ENCODE measurements at regions not wholly inside any gene's neighbourhood (a gene's known extent, or its start where the extent isn't known, plus 50 kb on each side); places are given as distances from the start of the nearest gene placed in this dataset.

DNA sequence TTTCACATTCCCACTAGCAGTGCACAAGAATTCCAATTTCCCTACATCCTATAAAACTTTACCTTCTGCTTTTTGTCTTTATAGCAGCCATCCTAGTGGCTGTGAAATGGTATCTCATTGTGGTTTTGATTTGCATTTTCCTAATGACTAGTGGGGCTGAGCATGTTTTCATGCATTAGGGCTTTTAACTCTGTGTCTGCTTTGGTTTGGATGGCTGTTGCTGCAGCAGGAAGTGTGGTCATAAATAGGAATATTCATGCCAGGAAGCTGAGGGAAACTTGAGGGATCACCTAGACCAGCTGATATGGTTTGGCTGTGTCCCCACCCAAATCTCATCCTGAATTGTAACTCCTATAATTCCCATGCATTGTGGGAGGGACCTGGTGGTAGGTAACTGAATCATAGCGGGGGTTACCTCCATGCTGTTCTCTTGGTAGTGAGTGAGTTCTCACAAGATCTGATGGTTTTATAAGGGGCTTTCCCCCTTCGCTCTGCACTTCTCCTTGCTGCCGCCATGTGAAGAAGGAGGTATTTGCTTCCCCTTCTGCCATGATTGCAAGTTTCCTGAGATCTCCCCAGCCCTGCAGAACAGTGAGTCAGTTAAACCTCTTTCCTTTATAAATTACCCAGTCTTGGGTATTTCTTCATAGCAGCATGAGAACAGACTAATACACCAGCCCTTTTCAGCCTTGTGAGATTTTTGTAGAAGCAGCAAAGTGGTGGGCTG lies 181.8 kb upstream of the PITRM1 start:
- Mint-ChIP-seq H3K27ac (no peak overlapping the region), H3K4me1 (no peaks in the 10 kb centered on the region), H3K36me3 (ENCODE audit: low read depth) (no peaks in the 10 kb centered on the region), H3K4me3 (no peak overlapping the region), H3K27me3 (peaks cover 26% of the 10 kb centered on the region), H3K9me3 (peaks cover 5% of the 10 kb centered on the region)
- no peak for DNase-seq
- POLR2A ChIA-PET, result no interaction called here
- CTCF ChIA-PET, result no interaction called here

- Mint-ChIP-seq H3K27me3 (peaks cover 26% of the 10 kb centered on the region), H3K36me3 (ENCODE audit: low read depth) (no peaks in the 10 kb centered on the region), H3K4me3 (no peak overlapping the region), H3K4me1 (no peaks in the 10 kb centered on the region), H3K27ac (no peak overlapping the region), H3K9me3 (peaks cover under 1% of the 10 kb centered on the region)
- DNase-seq, result no peak
- ChIA-PET CTCF (no interaction called here), POLR2A (no interaction called here)
Measured at GRCh38 chr10:3353235-3353634, 180.7 kb upstream of the PITRM1 start.

DNA sequence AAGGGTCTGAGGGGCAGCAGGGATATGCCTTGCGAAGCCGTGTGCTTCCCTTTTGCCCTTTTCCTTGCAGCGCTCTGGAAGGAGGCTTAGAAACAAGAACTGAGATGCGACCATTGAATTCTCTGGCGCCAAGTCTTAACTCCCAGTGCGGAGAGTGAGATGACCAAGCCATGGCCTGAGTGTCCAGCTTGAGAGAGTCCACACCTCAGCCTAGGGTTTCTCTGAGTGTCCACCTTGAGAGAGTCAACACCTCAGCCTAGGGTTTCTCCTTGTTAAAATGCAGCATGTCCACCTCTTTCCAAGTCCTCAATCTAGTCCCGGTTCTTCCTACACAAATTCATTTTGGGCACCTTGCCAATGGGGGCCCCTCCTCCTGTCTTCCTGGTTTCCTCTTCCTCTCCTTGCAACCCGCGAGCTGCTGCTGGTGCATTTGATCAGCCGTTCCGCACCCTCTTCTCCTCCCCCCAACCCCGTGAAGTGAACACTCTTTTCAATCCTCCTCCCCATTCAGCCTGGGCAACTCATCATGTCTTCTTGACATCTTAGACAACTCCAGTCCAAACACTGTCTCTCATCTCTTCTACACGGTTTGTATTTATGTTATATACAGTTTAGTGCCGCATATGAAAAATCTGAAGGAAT lies 178.2 kb upstream of the PITRM1 start:
- Mint-ChIP-seq H3K27me3 (peaks cover 34% of the 10 kb centered on the region), H3K27ac (no peak overlapping the region), H3K36me3 (ENCODE audit: low read depth) (no peaks in the 10 kb centered on the region), H3K4me1 (no peaks in the 10 kb centered on the region), H3K9me3 (no peaks in the 10 kb centered on the region), H3K4me3 (no peak overlapping the region)
- ChIA-PET CTCF (interaction anchor here (0.6 to 0.8 kb wide), 2 partner anchors 105 to 770 kb away, joined by 3 to 4 read pairs; no protein-coding TSS in a partner anchor), POLR2A (interaction anchor here (0.8 kb wide), 1 partner anchor 11 kb away, joined by 3 read pairs; no protein-coding TSS in a partner anchor)
- no peak for DNase-seq

DNA sequence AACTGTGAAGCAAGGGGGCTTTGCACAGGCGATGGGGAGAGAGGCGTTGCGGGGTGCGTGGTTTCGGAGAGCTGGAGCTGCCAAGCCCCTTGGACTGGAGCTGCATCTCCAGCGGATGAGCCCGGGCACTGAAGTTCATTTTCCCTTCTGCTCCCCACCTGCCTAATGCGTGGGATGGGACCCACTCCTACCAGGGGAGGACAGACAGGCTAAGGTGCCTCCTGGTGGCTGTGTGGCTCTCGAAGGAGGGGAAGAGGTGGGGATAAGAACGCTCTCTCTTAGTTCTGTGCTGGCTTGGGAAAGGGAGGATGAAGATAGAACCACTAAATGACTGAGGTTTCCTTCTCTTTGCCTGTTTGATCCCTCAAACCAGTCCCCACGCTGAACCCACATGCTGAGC lies 177.6 kb upstream of the PITRM1 start:
- CTCF ChIA-PET, result interaction anchor here (0.6 to 0.8 kb wide), 2 partner anchors 105 to 770 kb away, joined by 3 to 4 read pairs; no protein-coding TSS in a partner anchor
- H3K4me1 Mint-ChIP-seq, result no peaks in the 10 kb centered on the region
- H3K27me3 Mint-ChIP-seq, result peaks cover 37% of the 10 kb centered on the region
- H3K4me3 Mint-ChIP-seq, result no peak overlapping the region
- no peak for DNase-seq
- H3K9me3 Mint-ChIP-seq, result no peaks in the 10 kb centered on the region
- H3K27ac Mint-ChIP-seq, result no peak overlapping the region
- H3K36me3 Mint-ChIP-seq (ENCODE audit: low read depth), result no peaks in the 10 kb centered on the region
- POLR2A ChIA-PET, result no interaction called here

- ChIA-PET POLR2A (no interaction called here), CTCF (no interaction called here)
- DNase-seq, result no peak
- Mint-ChIP-seq H3K27me3 (peaks cover 36% of the 10 kb centered on the region), H3K9me3 (no peaks in the 10 kb centered on the region), H3K27ac (no peak overlapping the region), H3K36me3 (ENCODE audit: low read depth) (no peaks in the 10 kb centered on the region), H3K4me3 (no peak overlapping the region), H3K4me1 (no peaks in the 10 kb centered on the region)
Measured at GRCh38 chr10:3348564-3348963, 176.0 kb upstream of the PITRM1 start.

- no peak overlapping the region for H3K27ac Mint-ChIP-seq
- H3K4me3 Mint-ChIP-seq, result no peak overlapping the region
- no peak for DNase-seq
- peaks cover 34% of the 10 kb centered on the region for H3K27me3 Mint-ChIP-seq
- no peaks in the 10 kb centered on the region for H3K36me3 Mint-ChIP-seq (ENCODE audit: low read depth)
- H3K4me1 Mint-ChIP-seq, result no peaks in the 10 kb centered on the region
- H3K9me3 Mint-ChIP-seq, result no peaks in the 10 kb centered on the region
- ChIA-PET POLR2A (no interaction called here), CTCF (no interaction called here)
Measured at GRCh38 chr10:3347413-3348182, 175.0 kb upstream of the PITRM1 start.

GRCh38 chr10:3346851-3347250 lies 174.3 kb upstream of the PITRM1 start:
- Mint-ChIP-seq H3K27ac (no peak overlapping the region), H3K27me3 (peaks cover 34% of the 10 kb centered on the region), H3K9me3 (no peaks in the 10 kb centered on the region), H3K36me3 (ENCODE audit: low read depth) (no peaks in the 10 kb centered on the region), H3K4me3 (no peak overlapping the region), H3K4me1 (no peaks in the 10 kb centered on the region)
- CTCF ChIA-PET, result no interaction called here
- DNase-seq, result no peak
- POLR2A ChIA-PET, result no interaction called here

DNA sequence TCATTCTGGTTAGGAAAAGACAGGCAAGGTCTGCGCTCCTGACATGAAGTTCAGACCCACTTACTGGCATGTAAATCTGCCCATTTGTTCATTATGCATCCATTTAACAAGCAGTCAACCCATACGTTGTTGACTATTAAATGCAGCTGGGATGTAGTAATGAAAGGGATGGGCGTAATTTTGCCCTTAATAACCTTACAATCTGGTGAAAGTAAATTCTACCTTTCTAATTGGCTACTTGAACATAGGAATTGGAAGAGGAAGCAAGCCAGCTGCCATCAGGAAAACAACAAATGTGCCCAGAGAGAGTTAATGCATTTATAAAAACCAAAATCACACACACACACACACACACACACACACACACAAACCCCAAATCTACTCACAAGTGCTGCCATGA lies 170.2 kb upstream of the PITRM1 start:
- no peaks in the 10 kb centered on the region for H3K36me3 Mint-ChIP-seq (ENCODE audit: low read depth)
- H3K4me3 Mint-ChIP-seq, result no peak overlapping the region
- H3K27ac Mint-ChIP-seq, result no peak overlapping the region
- ChIA-PET POLR2A (no interaction called here), CTCF (no interaction called here)
- peaks cover 21% of the 10 kb centered on the region for H3K27me3 Mint-ChIP-seq
- H3K4me1 Mint-ChIP-seq, result peaks cover 6% of the 10 kb centered on the region
- DNase-seq, result no peak
- H3K9me3 Mint-ChIP-seq, result no peaks in the 10 kb centered on the region

DNA sequence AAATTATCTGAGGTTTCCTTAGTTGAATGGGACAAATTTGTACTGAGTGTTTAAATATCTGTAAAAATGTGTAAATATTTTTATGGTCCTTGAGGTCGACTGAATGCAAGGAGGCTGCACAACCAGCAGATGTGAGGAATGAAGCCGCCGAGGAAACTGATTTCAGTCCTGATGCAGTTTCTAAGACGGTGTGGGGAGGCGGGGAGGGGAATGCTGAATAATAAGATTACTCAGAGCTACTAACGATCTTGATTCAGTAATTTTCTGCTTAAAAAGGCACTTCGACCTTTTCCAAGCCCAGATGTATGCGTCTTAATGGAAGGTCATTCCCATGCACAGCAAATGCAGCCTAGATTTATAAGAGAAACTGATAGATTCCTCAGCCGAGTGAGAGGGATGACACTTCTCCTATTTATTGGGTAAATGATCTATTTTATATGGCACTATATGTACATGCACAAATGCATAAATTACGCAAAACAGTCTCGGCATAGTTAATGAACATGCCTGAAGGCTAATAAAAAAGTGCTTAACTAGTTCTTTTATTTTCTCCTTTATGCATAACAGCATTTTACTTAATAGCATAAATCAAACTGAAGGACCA lies 167.6 kb upstream of the PITRM1 start:
- Mint-ChIP-seq H3K9me3 (no peaks in the 10 kb centered on the region), H3K36me3 (ENCODE audit: low read depth) (no peaks in the 10 kb centered on the region), H3K4me1 (peaks cover 6% of the 10 kb centered on the region), H3K27ac (no peak overlapping the region), H3K4me3 (no peak overlapping the region), H3K27me3 (peaks cover 12% of the 10 kb centered on the region)
- CTCF ChIA-PET, result no interaction called here
- DNase-seq, result no peak
- POLR2A ChIA-PET, result no interaction called here

DNA sequence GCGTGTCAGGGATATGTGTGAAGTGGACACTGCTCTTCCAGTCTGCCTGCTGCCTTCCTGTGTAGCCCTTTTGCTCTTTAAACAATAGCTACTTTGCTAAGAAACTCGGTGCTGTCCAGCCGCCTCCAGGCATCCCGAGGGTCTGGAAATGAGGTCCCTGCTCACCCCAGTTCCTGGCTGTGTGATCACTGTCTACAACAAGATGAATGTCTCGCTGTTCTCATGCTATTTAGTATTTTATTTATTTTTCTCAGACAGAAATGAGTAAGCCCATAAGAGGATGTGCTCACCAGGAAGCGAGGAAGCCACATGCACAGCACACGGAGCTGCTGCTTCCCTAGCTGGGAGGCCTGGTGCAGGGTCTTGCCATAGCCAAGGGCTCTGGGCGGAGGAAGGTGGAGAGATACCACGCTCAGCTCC lies 167.0 kb upstream of the PITRM1 start:
- ChIA-PET POLR2A (no interaction called here), CTCF (no interaction called here)
- Mint-ChIP-seq H3K27ac (no peak overlapping the region), H3K27me3 (peaks cover 9% of the 10 kb centered on the region), H3K4me3 (no peak overlapping the region), H3K36me3 (ENCODE audit: low read depth) (no peaks in the 10 kb centered on the region), H3K9me3 (no peaks in the 10 kb centered on the region), H3K4me1 (peaks cover 6% of the 10 kb centered on the region)
- DNase-seq, result no peak

- ChIA-PET POLR2A (no interaction called here), CTCF (no interaction called here)
- peaks cover 6% of the 10 kb centered on the region for H3K4me1 Mint-ChIP-seq
Measured at GRCh38 chr10:3339121-3339520, 166.5 kb upstream of the PITRM1 start.

GRCh38 chr10:3337741-3338140 lies 165.2 kb upstream of the PITRM1 start:
- H3K27me3 Mint-ChIP-seq, result peaks cover 8% of the 10 kb centered on the region
- no peaks in the 10 kb centered on the region for H3K9me3 Mint-ChIP-seq
- no peak for DNase-seq
- no peak overlapping the region for H3K4me3 Mint-ChIP-seq
- ChIA-PET CTCF (no interaction called here), POLR2A (no interaction called here)
- peaks cover 6% of the 10 kb centered on the region for H3K4me1 Mint-ChIP-seq
- no peak overlapping the region for H3K27ac Mint-ChIP-seq
- H3K36me3 Mint-ChIP-seq (ENCODE audit: low read depth), result no peaks in the 10 kb centered on the region

More at GRCh38 chr10:3339121-3339520, 166.5 kb upstream of the PITRM1 start:
- Mint-ChIP-seq H3K9me3 (no peaks in the 10 kb centered on the region), H3K27me3 (peaks cover 9% of the 10 kb centered on the region), H3K27ac (no peak overlapping the region), H3K4me3 (no peak overlapping the region), H3K36me3 (ENCODE audit: low read depth) (no peaks in the 10 kb centered on the region)
- no peak for DNase-seq

GRCh38 chr10:3336673-3337293 lies 164.2 kb upstream of the PITRM1 start:
- Mint-ChIP-seq H3K27ac (no peak overlapping the region), H3K4me1 (peaks cover 6% of the 10 kb centered on the region), H3K9me3 (no peaks in the 10 kb centered on the region), H3K4me3 (no peak overlapping the region), H3K27me3 (peaks cover 5% of the 10 kb centered on the region), H3K36me3 (ENCODE audit: low read depth) (no peaks in the 10 kb centered on the region)
- ChIA-PET POLR2A (no interaction called here), CTCF (no interaction called here)
- no peak for DNase-seq
